GM19099 (cell line): ENCODE measurements at regions not wholly inside any gene's neighbourhood (a gene's known extent, or its start where the extent isn't known, plus 50 kb on each side); places are given as distances from the start of the nearest gene placed in this dataset.

ENCODE experiments used
- POLR2A ChIP-seq: IDR thresholded peaks from 3 replicates; pipeline ENCODE4 v1.6.1; 2011; ENCODE audit warnings: low read depth; ENCODE audit not compliant: insufficient read length; ENCODE audit errors: extremely low read depth

GRCh38 chr4:81915430-81915829 lies 443.7 kb upstream of the RASGEF1B start:
- no peak for TF ChIP-seq POLR2A

- no peak for TF ChIP-seq POLR2A
Observed at GRCh38 chr4:81914623-81915022, 442.9 kb upstream of the RASGEF1B start.

GRCh38 chr4:81913427-81913879 lies 441.7 kb upstream of the RASGEF1B start:
- no peak for TF ChIP-seq POLR2A

- TF ChIP-seq POLR2A = no peak
Observed at GRCh38 chr4:81912376-81913030, 440.8 kb upstream of the RASGEF1B start.

GRCh38 chr4:81906905-81907304 lies 435.2 kb upstream of the RASGEF1B start:
- no peak for TF ChIP-seq POLR2A

- TF ChIP-seq POLR2A = no peak
Observed at GRCh38 chr4:81905971-81906370, 434.3 kb upstream of the RASGEF1B start.

GRCh38 chr4:81904121-81904520 lies 432.4 kb upstream of the RASGEF1B start:
- no peak for TF ChIP-seq POLR2A

- no peak for TF ChIP-seq POLR2A
Observed at GRCh38 chr4:81903212-81903611, 431.5 kb upstream of the RASGEF1B start.

- no peak for TF ChIP-seq POLR2A
Observed at GRCh38 chr4:81898862-81899504, 427.3 kb upstream of the RASGEF1B start.

GRCh38 chr4:81896936-81897335 lies 425.2 kb upstream of the RASGEF1B start:
- no peak for TF ChIP-seq POLR2A

- TF ChIP-seq POLR2A = no peak
Observed at GRCh38 chr4:81891005-81891996, 419.6 kb upstream of the RASGEF1B start.

- no peak for TF ChIP-seq POLR2A
Observed at GRCh38 chr4:81884986-81885385, 413.3 kb upstream of the RASGEF1B start.

- TF ChIP-seq POLR2A = no peak
Observed at GRCh38 chr4:81883530-81884450, 412.1 kb upstream of the RASGEF1B start.

- no peak for TF ChIP-seq POLR2A
Observed at GRCh38 chr4:81883004-81883403, 411.3 kb upstream of the RASGEF1B start.
